Osteoblast (primary cell): ENCODE measurements at regions not wholly inside any gene's neighbourhood (a gene's known extent, or its start where the extent isn't known, plus 50 kb on each side); places are given as distances from the start of the nearest gene placed in this dataset.

Source experiments
- DNase-seq: peaks from one replicate; pipeline ENCODE4 v3.0.0; 2011; ENCODE audit warnings: low spot score, mixed read lengths; ENCODE audit not compliant: insufficient read length; ENCODE audit errors: missing footprints
- H2AFZ ChIP-seq: 2 replicates; pipeline ENCODE4 v1.6.0; 2011; ENCODE audit warnings: mild to moderate bottlenecking, low read length
- H3K27ac ChIP-seq: 2 replicates; pipeline ENCODE4 v1.5.1; 2011; ENCODE audit warnings: mild to moderate bottlenecking, low read depth, low read length, moderate library complexity
- H3K27me3 ChIP-seq: 2 replicates; pipeline ENCODE4 v1.6.0; 2012; ENCODE audit warnings: mild to moderate bottlenecking, control low read depth, inconsistent platforms, low read length, moderate library complexity; ENCODE audit not compliant: insufficient read depth
- H3K36me3 ChIP-seq: 2 replicates; pipeline ENCODE4 v1.5.1; 2011; ENCODE audit warnings: mild to moderate bottlenecking, low read length, control low read depth, moderate library complexity; ENCODE audit not compliant: insufficient read depth
- H3K4me1 ChIP-seq: 2 replicates; pipeline ENCODE4 v1.5.1; 2011; ENCODE audit warnings: mild to moderate bottlenecking, low read length, control low read depth, moderate library complexity; ENCODE audit not compliant: insufficient read depth
- H3K4me2 ChIP-seq: 2 replicates; pipeline ENCODE4 v1.6.0; 2011; ENCODE audit warnings: mild to moderate bottlenecking, low read length; ENCODE audit not compliant: insufficient read depth
- H3K4me3 ChIP-seq: fragments of 200-600 bp; sonication (generic); 3 replicates; pipeline ENCODE4 v1.5.1; 2012; ENCODE audit warnings: mild to moderate bottlenecking, low read length, inconsistent platforms; ENCODE audit not compliant: insufficient read depth
- H3K79me2 ChIP-seq: 2 replicates; pipeline ENCODE4 v1.6.0; 2012; ENCODE audit warnings: mild to moderate bottlenecking, low read length, control low read depth, inconsistent platforms; ENCODE audit not compliant: insufficient read depth
- H3K9me3 ChIP-seq: 2 replicates; pipeline ENCODE4 v1.5.1; 2011; ENCODE audit warnings: low read depth, low read length, control low read depth
- H4K20me1 ChIP-seq: 2 replicates; pipeline ENCODE4 v1.6.0; 2012; ENCODE audit warnings: mild to moderate bottlenecking, low read length, control low read depth; ENCODE audit not compliant: insufficient read depth
- CTCF ChIP-seq: IDR thresholded peaks from 2 replicates; pipeline ENCODE4 v1.5.1; 2011; ENCODE audit warnings: mild to moderate bottlenecking, low read depth, low read length, moderate library complexity; ENCODE audit errors: extremely low read depth

GRCh38 chr11:42596576-42597145 is 715.1 kb upstream of the API5 start:
- no peaks in the 10 kb centered on the region for H3K27me3 ChIP-seq
- H3K79me2 ChIP-seq: no peaks in the 10 kb centered on the region
- no peak for TF ChIP-seq CTCF
- no peak overlapping the region for H3K4me3 ChIP-seq
- no peak overlapping the region for H3K4me2 ChIP-seq
- no peak for DNase-seq
- no peak overlapping the region for H2AFZ ChIP-seq
- no peak overlapping the region for H3K27ac ChIP-seq
- H3K9me3 ChIP-seq: no peaks in the 10 kb centered on the region
- H3K4me1 ChIP-seq: no peaks in the 10 kb centered on the region
- H4K20me1 ChIP-seq: no peaks in the 10 kb centered on the region
- H3K36me3 ChIP-seq: no peaks in the 10 kb centered on the region

- H3K4me1 ChIP-seq: no peaks in the 10 kb centered on the region
- H3K27me3 ChIP-seq: no peaks in the 10 kb centered on the region
- no peak overlapping the region for H3K4me3 ChIP-seq
- H4K20me1 ChIP-seq: no peaks in the 10 kb centered on the region
- no peak overlapping the region for H2AFZ ChIP-seq
- H3K4me2 ChIP-seq: no peak overlapping the region
- H3K36me3 ChIP-seq: no peaks in the 10 kb centered on the region
- H3K79me2 ChIP-seq: no peaks in the 10 kb centered on the region
- TF ChIP-seq CTCF: no peak
- no peak for DNase-seq
- H3K27ac ChIP-seq: no peak overlapping the region
- no peaks in the 10 kb centered on the region for H3K9me3 ChIP-seq
Measured at GRCh38 chr11:42598341-42598740, 713.5 kb upstream of the API5 start.

GRCh38 chr11:42620796-42621195 is 691.0 kb upstream of the API5 start:
- H3K4me3 ChIP-seq: no peak overlapping the region
- no peaks in the 10 kb centered on the region for H4K20me1 ChIP-seq
- no peak for TF ChIP-seq CTCF
- H3K4me2 ChIP-seq: no peak overlapping the region
- no peaks in the 10 kb centered on the region for H3K27me3 ChIP-seq
- no peaks in the 10 kb centered on the region for H3K79me2 ChIP-seq
- H3K9me3 ChIP-seq: no peaks in the 10 kb centered on the region
- no peak for DNase-seq
- H3K36me3 ChIP-seq: no peaks in the 10 kb centered on the region
- no peak overlapping the region for H3K27ac ChIP-seq
- H3K4me1 ChIP-seq: no peaks in the 10 kb centered on the region
- H2AFZ ChIP-seq: no peak overlapping the region

GRCh38 chr11:42625757-42626665 is 685.8 kb upstream of the API5 start:
- no peaks in the 10 kb centered on the region for H3K9me3 ChIP-seq
- no peaks in the 10 kb centered on the region for H4K20me1 ChIP-seq
- H3K27ac ChIP-seq: no peak overlapping the region
- no peaks in the 10 kb centered on the region for H3K79me2 ChIP-seq
- H3K36me3 ChIP-seq: no peaks in the 10 kb centered on the region
- no peak overlapping the region for H2AFZ ChIP-seq
- no peak for TF ChIP-seq CTCF
- DNase-seq: peak; percentile 30
- H3K27me3 ChIP-seq: no peaks in the 10 kb centered on the region
- no peak overlapping the region for H3K4me3 ChIP-seq
- H3K4me1 ChIP-seq: no peaks in the 10 kb centered on the region
- no peak overlapping the region for H3K4me2 ChIP-seq
